Fibroblast of lung (primary cell): ENCODE measurements at regions not wholly inside any gene's neighbourhood (a gene's known extent, or its start where the extent isn't known, plus 50 kb on each side); places are given as distances from the start of the nearest gene placed in this dataset.

Source experiments
- CTCF ChIP-seq, 2 donors: IDR thresholded peaks in 1 of 2; conservative IDR thresholded peaks in 1 of 2; 1 replicate in 1 of 2; 2 replicates in 1 of 2; pipeline ENCODE4 v1.5.1; 2011 to 2012; ENCODE audit warnings: low read length in 2 of 2, control low read depth in 1 of 2, inconsistent platforms in 1 of 2, low read depth in 1 of 2, mild to moderate bottlenecking in 1 of 2
- EZH2 ChIP-seq: IDR thresholded peaks from 2 replicates; pipeline ENCODE4 v1.5.1; 2012; ENCODE audit warnings: low read length, control low read depth, mild to moderate bottlenecking; ENCODE audit errors: missing control alignments

GRCh38 chr12:78375461-78375860 lies 489.1 kb upstream of the SYT1 start:
- no peak for TF ChIP-seq CTCF (conservative IDR thresholded peaks at IDR 0.05 in 1 of 2, IDR thresholded peaks at IDR 0.05 in 1 of 2; ENCODE audit: low read depth in 1 of 2, low read length in 2 of 2)
- TF ChIP-seq EZH2, result no peak
